NCI-H1092 (cell line): ENCODE measurements at regions not wholly inside any gene's neighbourhood (a gene's known extent, or its start where the extent isn't known, plus 50 kb on each side); places are given as distances from the start of the nearest gene placed in this dataset.

ENCODE experiments used
- DNase-seq: peaks from one replicate; lab custom pipeline; 2025; lab: John Stamatoyannopoulos, UW

DNA sequence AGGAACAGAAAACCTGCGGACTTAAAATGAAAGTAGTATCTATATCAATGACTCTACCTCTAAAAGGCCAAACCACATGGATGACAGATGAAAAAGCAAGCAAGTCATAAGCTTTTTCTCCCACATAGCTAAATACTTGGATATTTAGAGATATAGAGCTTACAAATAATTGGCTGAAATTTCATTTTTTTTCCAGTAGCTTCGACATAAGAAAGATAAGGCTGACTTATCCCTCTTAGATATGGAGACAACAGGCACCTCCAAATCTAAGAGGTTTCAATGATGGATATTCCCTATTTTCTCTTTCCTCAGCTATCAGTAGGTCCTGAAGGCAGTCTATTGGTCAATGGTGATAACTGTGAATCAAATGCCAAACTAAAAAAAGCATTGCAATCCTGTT, 460.3 kb downstream of the MEIS1 start:
- no peak for DNase-seq

DNA sequence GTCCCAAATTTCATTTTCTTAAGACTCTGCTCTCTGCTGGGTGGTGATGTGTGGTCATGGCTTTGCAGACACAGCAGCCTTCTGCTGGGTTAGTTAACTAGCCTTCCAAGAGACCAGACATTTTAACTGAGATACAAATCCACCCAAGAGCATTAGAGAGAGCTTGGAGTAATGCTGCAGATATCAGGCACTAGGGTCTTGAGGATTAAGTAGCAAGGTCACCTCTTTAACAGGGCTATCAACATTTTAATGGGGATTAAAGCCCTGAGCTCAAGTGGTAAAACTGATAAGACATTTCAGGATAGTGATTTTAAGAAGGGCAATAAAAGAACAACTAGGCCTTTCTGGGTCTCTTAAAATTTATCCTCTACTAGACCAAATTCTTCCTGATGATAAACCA, 461.2 kb downstream of the MEIS1 start:
- no peak for DNase-seq

GRCh38 chr2:66897181-66897580, 462.3 kb downstream of the MEIS1 start:
- no peak for DNase-seq

DNA sequence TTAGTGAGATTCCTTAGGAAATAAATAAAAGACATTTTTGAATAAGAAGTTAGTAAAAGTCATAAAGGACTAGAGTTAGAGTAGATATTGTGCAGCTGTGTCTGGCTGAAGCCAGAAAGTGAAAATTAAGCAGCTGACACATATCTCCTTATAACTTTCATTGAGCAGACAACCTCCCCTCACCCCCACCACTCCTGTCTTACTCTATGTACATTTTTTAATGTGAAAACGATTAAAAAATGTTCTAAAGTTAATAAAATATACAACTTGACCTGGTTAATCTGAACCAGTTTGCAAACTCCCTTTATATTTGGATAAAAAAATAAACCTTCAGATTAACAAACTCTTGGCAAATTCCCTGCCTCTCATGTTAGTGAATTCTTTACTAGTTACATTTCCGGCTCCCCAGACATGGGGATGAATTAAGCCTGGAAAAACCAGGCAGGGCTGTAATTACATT, 462.8 kb downstream of the MEIS1 start:
- DNase-seq, result no peak

DNA sequence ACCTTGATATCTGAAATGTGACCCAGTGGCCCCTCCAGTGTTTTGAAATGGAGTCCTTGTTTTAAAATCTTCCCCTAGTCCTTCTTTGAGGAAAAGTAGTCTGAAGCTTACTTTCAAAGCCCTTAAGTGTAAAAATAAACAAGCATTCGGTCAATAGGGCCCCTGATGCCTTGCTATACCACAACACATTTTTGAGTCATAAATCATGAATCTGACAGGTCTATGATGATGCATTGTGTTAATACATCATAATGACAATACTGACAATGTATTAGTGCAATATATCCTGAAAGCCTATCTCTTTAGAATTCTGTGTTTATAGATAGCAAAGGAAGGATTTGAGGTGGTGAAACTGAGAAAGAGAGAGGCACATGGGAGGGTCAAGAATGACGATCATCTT, 464.2 kb downstream of the MEIS1 start:
- no peak for DNase-seq

DNA sequence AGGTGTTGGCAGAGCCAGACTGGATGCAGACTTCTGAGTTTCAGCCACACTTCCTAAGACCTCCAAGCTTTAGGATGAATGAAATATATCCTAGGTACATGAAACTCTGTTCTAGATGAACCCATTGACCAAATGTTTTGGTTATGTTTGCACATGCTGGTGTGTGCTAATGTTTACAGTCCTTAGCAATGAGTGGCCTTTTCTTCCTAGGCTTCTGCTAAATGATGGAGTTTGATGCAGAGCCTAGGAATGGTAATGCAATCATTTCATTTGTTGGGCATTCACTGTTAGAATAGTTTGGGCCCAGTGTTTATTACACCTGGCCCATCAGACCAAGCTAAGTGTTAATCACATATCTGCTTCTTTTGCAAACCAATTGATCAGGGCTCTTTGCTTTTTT, 464.7 kb downstream of the MEIS1 start:
- no peak for DNase-seq

DNA sequence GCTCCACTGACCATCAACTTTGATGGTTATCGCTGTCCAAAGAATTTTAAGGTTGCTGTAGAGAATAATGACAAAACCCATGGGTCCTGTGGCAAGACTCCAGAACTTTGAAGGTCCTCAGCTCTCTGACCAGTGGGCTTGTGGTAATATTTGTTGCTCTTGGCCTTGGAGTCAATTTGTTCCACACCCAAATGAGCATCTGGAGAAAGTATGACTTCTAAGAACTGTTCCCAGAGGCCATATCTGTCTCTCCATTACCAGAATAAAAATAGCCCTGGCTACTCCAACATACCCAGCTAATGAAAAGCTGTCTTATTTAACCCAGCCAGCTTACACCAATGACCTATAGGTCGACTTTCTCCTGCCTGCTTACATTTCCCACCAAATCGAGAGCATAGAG, 466.4 kb downstream of the MEIS1 start:
- no peak for DNase-seq

DNA sequence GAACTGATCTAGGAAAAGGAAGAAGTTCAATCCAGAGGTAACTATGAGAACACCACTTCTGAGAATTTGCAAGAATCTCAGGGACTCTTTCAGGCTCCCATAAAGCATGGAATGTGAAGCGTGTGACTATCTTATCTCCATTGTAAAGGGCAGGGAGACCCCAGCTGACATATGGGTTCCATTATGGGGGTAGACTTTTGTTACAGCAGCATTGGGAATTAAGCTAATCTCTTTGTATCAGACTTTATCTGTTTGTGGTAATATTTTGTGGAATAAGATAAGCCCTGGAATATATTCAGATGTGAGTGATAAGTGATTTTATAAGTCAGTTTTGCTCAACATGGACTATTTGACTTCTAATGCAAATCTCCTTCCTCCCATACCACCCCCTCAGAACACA, 468.3 kb downstream of the MEIS1 start:
- no peak for DNase-seq

GRCh38 chr2:66903745-66904465, 469.0 kb downstream of the MEIS1 start:
- no peak for DNase-seq

DNA sequence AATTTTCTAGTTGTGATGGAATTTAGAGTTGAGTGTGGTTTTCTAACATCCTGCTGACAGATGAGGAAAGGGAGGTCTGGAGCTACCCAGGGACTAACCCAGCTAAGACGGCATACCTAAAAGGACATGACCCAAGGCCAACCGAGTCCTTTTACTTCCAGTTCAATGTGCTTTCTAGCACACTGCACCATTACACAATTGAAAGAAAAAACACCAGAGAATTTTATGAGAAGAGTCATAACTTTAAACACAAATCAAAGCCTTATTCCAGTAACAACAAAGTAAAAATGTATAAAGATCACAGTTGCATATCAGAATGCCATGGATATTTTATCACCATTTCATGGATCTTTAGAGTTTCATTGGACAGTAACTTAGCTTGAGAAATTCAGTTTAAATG, 480.3 kb downstream of the MEIS1 start:
- no peak for DNase-seq

DNA sequence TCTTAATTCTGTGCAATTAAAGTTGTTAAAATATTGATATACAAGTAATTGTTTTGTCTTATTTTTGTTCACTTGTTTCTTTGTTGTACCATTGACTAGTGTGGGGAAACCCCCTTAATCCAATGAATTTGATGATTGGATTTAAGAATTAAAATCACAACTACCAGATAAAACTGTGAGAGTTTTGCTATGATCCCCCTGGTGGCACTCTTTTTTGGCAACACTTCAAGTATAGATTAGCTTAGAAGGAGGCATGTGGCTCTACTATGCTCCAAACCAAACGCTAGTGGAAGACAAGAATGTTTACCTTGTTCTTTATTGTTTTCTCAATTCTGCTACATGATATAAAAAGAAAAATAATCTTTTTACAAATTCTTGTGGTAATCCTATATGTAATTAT, 477.8 kb upstream of the ETAA1 start:
- no peak for DNase-seq

DNA sequence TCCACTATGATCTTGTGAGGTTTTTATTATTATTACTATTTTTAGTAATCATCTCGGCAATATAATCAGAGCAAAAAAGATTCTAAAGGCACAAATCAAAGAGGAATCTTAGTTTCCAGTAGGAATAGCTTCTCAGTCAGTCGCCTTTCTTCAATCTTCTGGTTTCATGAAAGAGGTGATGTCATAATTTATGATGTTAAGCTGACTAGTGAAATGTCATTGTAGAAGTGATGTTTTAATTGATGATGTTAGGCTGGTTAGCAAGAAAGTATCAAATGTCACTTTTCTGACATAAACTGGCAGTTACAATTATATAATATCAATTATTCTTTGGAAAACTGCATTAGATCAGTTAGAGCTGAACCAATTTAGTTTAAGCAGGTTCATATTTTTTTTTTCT, 476.7 kb upstream of the ETAA1 start:
- no peak for DNase-seq

DNA sequence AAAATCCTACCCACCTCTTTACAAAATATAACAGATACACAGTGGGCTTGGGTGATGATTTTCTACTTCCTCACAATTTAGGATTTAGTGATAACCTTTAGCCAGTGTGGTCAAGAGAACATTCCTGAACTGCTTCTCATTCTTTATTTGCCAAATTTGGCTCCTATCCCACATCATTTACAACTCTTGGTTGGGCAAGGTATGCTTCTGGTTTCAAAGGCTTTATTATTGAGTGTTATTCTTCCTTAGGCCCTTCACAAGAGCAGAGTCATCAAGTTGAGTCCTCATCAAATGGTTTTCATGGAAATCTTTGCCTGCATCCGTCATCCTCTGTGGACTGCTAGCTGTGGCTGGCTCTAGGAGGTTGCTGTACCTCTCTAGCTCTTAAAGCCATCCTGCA, 472.0 kb upstream of the ETAA1 start:
- no peak for DNase-seq

GRCh38 chr2:66926594-66927112, 470.5 kb upstream of the ETAA1 start:
- DNase-seq, result no peak

GRCh38 chr2:66929632-66930338, 467.3 kb upstream of the ETAA1 start:
- no peak for DNase-seq

- no peak for DNase-seq
Measured at GRCh38 chr2:66930339-66931220, 466.6 kb upstream of the ETAA1 start.

DNA sequence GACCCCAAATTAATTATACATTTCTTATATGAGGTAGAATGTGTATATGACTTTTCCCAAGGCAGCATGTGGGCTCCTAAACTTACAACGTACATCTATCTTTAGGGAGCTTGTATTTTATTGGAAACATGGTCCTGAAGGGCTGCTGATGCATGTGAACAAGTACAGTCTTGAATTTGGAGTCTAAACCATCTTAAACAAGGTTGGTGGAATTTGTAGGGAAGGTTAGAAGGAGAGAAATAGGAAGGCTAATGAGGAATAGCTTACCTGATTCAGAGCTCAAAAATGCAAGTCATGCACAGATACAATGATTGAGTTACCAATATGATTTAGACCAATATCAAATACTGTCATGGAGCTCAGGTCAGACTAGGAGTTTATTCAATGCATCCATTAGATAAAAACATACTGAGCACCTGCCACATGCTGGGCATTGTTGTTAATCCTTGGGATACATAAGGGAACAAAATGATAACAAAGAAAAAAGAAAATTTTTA, 458.6 kb upstream of the ETAA1 start:
- DNase-seq, result no peak

DNA sequence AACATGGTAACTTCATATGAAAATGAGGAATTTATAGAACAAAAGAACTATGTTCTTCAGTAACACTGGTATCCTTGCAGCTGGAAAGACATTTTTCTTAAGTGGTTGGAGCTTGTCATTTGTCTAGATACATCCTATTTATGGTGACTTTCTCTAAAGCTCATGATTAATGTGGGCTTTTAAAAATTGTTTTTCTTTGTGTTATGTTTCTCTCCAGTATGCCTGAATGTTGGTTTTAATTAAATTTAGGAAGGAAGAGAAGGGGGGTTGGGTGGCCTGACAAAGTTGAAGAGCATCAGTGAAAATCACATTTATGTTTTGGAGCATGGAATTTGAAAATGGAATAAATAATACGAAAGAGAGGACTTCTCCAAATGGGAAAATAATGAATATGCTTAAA, 457.1 kb upstream of the ETAA1 start:
- DNase-seq, result no peak

GRCh38 chr2:66948234-66948633, 448.9 kb upstream of the ETAA1 start:
- DNase-seq, result no peak

DNA sequence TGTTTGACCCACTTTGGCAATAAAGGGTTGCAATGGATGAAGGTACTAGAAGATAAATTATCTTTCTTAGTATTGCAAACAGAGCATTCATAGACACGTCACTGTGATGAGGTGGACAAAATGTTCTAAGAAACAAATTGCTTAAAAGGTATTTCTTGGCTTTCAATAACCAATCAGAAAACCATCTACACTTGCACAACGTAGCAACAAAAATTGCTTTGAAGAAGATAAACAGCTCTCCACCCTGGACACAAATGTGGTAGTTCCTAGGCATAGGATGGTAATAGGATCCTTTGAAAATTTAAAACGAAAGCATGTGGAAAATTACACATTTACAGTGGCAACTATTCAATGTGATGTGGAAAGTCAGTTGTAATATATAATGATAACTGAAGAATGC, 439.9 kb upstream of the ETAA1 start:
- DNase-seq, result no peak

- DNase-seq, result no peak
Measured at GRCh38 chr2:66957677-66958076, 439.5 kb upstream of the ETAA1 start.

DNA sequence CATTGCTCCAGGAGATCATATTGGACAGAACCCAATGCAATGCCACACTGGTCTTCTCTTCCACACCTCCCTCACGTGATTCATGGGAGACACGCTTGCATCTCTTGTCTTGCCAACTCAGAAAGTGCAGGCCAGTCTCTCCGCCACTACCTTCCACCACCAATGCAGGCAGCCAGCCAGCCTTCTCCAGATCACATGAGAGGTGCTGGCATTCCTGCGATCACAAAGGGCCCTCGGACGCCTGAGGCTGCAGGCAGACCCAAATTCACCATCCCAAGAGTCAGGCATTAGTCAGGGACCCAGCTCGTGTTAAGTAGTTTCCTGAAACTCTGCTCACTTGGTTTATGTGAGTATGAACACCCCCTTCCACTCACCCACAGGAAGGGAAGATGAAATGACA, 437.0 kb upstream of the ETAA1 start:
- DNase-seq, result no peak
